Retinal pigment epithelial cell (primary cell): ENCODE measurements at regions not wholly inside any gene's neighbourhood (a gene's known extent, or its start where the extent isn't known, plus 50 kb on each side); places are given as distances from the start of the nearest gene placed in this dataset.

Source experiments
- DNase-seq: peaks from one replicate; pipeline ENCODE4 v3.0.0-alpha.2; 2010; ENCODE audit warnings: low read depth
- H3K4me3 ChIP-seq: 2 replicates; pipeline ENCODE4 v1.5.1; 2011; ENCODE audit warnings: mild to moderate bottlenecking, low read length, control low read depth, moderate library complexity
- CTCF ChIP-seq: conservative IDR thresholded peaks from 2 replicates; pipeline ENCODE4 v1.5.1; 2011; ENCODE audit warnings: low read depth, low read length, control low read depth, inconsistent platforms

GRCh38 chr5:2569774-2570542 lies 181.5 kb downstream of the IRX2 start:
- TF ChIP-seq CTCF = no peak
- H3K4me3 ChIP-seq = no peak overlapping the region
- no peak for DNase-seq

- no peak overlapping the region for H3K4me3 ChIP-seq
- TF ChIP-seq CTCF = no peak
- DNase-seq = no peak
These were observed 182.3 kb downstream of the IRX2 start for GRCh38 chr5:2569176-2569575.

GRCh38 chr5:2566284-2566683 lies 185.2 kb downstream of the IRX2 start:
- TF ChIP-seq CTCF = no peak
- DNase-seq = no peak
- no peak overlapping the region for H3K4me3 ChIP-seq

GRCh38 chr5:2565147-2565546 lies 186.3 kb downstream of the IRX2 start:
- no peak for DNase-seq
- TF ChIP-seq CTCF = no peak
- H3K4me3 ChIP-seq = no peak overlapping the region

- no peak for TF ChIP-seq CTCF
- no peak overlapping the region for H3K4me3 ChIP-seq
- no peak for DNase-seq
These were observed 188.4 kb downstream of the IRX2 start for GRCh38 chr5:2563046-2563445.

- DNase-seq = no peak
- H3K4me3 ChIP-seq = no peak overlapping the region
- TF ChIP-seq CTCF = no peak
These were observed 189.4 kb downstream of the IRX2 start for GRCh38 chr5:2562036-2562435.

- no peak for TF ChIP-seq CTCF
- no peak overlapping the region for H3K4me3 ChIP-seq
- no peak for DNase-seq
These were observed 191.0 kb downstream of the IRX2 start for GRCh38 chr5:2560435-2560834.
